OCI-LY3 (cell line): ENCODE measurements at regions not wholly inside any gene's neighbourhood (a gene's known extent, or its start where the extent isn't known, plus 50 kb on each side); places are given as distances from the start of the nearest gene placed in this dataset.

Experiments used
- H2AFZ ChIP-seq: fragments of 200-600, 300-600 bp; shearing (Covaris generic); 2 replicates; pipeline ENCODE4 v1.6.0; 2014; ENCODE audit warnings: antibody characterized with exemption, low read depth, low read length
- H3K27ac ChIP-seq: fragments of 200-600, 300-600 bp; sonication (generic); 2 replicates; pipeline ENCODE4 v1.5.1; 2014; ENCODE audit warnings: mild to moderate bottlenecking, low read length, moderate library complexity, mixed read lengths
- H3K27me3 ChIP-seq: fragments of 200-600, 300-600 bp; sonication (generic); 2 replicates; pipeline ENCODE4 v1.6.1; 2014; ENCODE audit warnings: low read depth, low read length, mixed read lengths
- H3K36me3 ChIP-seq: fragments of 200-600, 300-600 bp; sonication (generic); replicated peaks from 2 replicates; pipeline ENCODE3; 2014; ENCODE audit warnings: low read depth, low read length, mixed read lengths
- H3K4me1 ChIP-seq: fragments of 300-600, 200-600 bp; sonication (generic); 2 replicates; pipeline ENCODE4 v1.6.1; 2014; ENCODE audit warnings: low read length, mixed read lengths
- H3K4me2 ChIP-seq: fragments of 200-600, 300-600 bp; sonication (generic); 2 replicates; pipeline ENCODE4 v1.6.1; 2014; ENCODE audit warnings: low read length, mixed read lengths
- H3K4me3 ChIP-seq: fragments of 300-600, 200-600 bp; sonication (generic); 2 replicates; pipeline ENCODE4 v1.5.1; 2014; ENCODE audit warnings: antibody characterized with exemption, mild to moderate bottlenecking, low read length, moderate library complexity
- H3K79me2 ChIP-seq: fragments of 300-600, 200-600 bp; shearing (Covaris generic); 2 replicates; pipeline ENCODE4 v1.6.1; 2014; ENCODE audit warnings: mild to moderate bottlenecking, low read length, mixed read lengths
- H3K9ac ChIP-seq: fragments of 300-600, 200-600 bp; shearing (Covaris generic); 2 replicates; pipeline ENCODE4 v1.6.0; 2014; ENCODE audit warnings: mild to moderate bottlenecking, low read length, moderate library complexity
- H3K9me3 ChIP-seq: fragments of 200-600, 300-600 bp; shearing (Covaris generic); 2 replicates; pipeline ENCODE4 v1.6.1; 2014; ENCODE audit warnings: low read length, mixed read lengths; ENCODE audit not compliant: insufficient read depth
- H4K20me1 ChIP-seq: fragments of 200-600, 300-600 bp; sonication (generic); 2 replicates; pipeline ENCODE4 v1.6.1; 2016; ENCODE audit warnings: low read length, mixed read lengths; ENCODE audit not compliant: insufficient read depth
- CTCF ChIP-seq: fragments of 200-600, 300-600 bp; sonication (generic); IDR thresholded peaks from 2 replicates; pipeline ENCODE4 v1.5.1; 2014; ENCODE audit warnings: antibody characterized with exemption, low read length, low read depth
- EZH2phosphoT487 ChIP-seq: fragments of 200-600 bp; shearing (Covaris generic); IDR thresholded peaks from 2 replicates; pipeline ENCODE4 v1.6.1; 2018; ENCODE audit warnings: antibody characterized with exemption, mixed run types, low read depth

- Histone ChIP-seq H3K27ac (no peak overlapping the region), H3K36me3 (no peaks in the 10 kb centered on the region), H3K27me3 (peaks cover 16% of the 10 kb centered on the region; the same call in 1 of the 2 replicates), H2AFZ (no peak overlapping the region), H3K4me1 (no peaks in the 10 kb centered on the region), H3K79me2 (no peaks in the 10 kb centered on the region), H3K9me3 (no peaks in the 10 kb centered on the region), H4K20me1 (no peaks in the 10 kb centered on the region), H3K9ac (no peak overlapping the region), H3K4me3 (no peak overlapping the region), H3K4me2 (no peak overlapping the region)
- TF ChIP-seq EZH2phosphoT487 = no peak
- TF ChIP-seq CTCF = no peak
Observed at GRCh38 chr2:15996536-15997423, 56.4 kb downstream of the MYCN start.
